HEK293 (cell line): ENCODE measurements at regions not wholly inside any gene's neighbourhood (a gene's known extent, or its start where the extent isn't known, plus 50 kb on each side); places are given as distances from the start of the nearest gene placed in this dataset.

Source experiments
- GFI1B ChIP-seq: fragments of 450-650 bp; formaldehyde crosslinking; IDR thresholded peaks from 2 replicates; pipeline ENCODE4 v1.5.1; 2016; ENCODE audit warnings: missing biosample characterization, missing genetic modification characterization
- ZBTB1 ChIP-seq: fragments of 450-650 bp; formaldehyde crosslinking; IDR thresholded peaks from 2 replicates; pipeline ENCODE4 v1.5.1; 2016; ENCODE audit warnings: missing biosample characterization, missing genetic modification characterization
- ZNF146 ChIP-seq: fragments of 450-650 bp; formaldehyde crosslinking; IDR thresholded peaks from 2 replicates; pipeline ENCODE4 v1.5.1; 2016; ENCODE audit warnings: missing biosample characterization, missing genetic modification characterization
- ZNF184 ChIP-seq: fragments of 450-650 bp; IDR thresholded peaks from 2 replicates; pipeline ENCODE4 v1.5.1; 2018; ENCODE audit warnings: missing biosample characterization, mild to moderate bottlenecking, missing genetic modification characterization
- ZNF266 ChIP-seq: fragments of 450-650 bp; formaldehyde crosslinking; IDR thresholded peaks from 2 replicates; pipeline ENCODE4 v1.5.1; 2016; ENCODE audit warnings: missing biosample characterization, missing genetic modification characterization, low read depth
- ZNF623 ChIP-seq: fragments of 450-650 bp; formaldehyde crosslinking; IDR thresholded peaks from 2 replicates; pipeline ENCODE4 v1.5.1; 2016; ENCODE audit warnings: missing biosample characterization, missing genetic modification characterization
- ZNF837 ChIP-seq: fragments of 450-650 bp; formaldehyde crosslinking; IDR thresholded peaks from 2 replicates; pipeline ENCODE4 v1.5.1; 2016; ENCODE audit warnings: missing biosample characterization, missing genetic modification characterization
- TF ChIP-seq, protein P1 (sequence below): fragments of 450-650 bp; formaldehyde crosslinking; IDR thresholded peaks from 2 replicates; pipeline ENCODE4 v1.5.1; 2016; ENCODE audit warnings: missing biosample characterization, missing genetic modification characterization
- TF ChIP-seq, protein P2 (sequence below): fragments of 450-650 bp; formaldehyde crosslinking; IDR thresholded peaks from 2 replicates; pipeline ENCODE4 v1.5.1; 2016; ENCODE audit warnings: missing biosample characterization, missing genetic modification characterization, low read depth

DNA sequence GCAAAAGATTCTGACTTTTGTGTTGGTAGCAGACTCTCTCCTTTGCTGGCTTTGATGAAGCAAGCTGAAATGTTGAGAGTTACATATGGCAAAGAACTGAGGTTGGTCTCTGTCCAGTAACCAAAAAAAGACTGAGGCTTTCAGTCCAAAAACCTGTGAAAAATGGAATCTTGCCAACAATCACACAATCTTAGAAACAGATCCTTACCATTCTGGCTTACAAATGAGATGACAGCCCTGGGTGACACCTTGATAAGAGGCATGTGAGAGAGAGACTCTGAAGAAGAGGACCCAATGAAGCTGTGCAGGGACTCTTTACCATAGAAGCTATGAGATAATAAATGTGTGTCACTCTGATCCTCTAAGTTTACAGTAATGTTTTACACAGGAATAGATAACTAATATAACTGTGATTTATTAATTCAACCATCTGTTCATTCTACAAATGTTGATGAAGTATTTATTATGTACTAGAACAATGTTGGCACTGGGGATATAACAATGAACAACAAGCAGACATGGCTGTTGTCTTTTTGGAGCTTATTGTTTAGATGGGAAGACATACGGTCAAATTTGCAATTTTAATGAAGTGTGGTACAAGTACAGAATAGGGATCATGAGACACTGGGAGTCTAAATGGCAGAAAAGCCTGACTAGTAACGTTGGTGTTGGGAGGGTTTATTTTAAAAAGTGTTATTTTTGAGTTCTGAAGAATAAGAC lies 251.0 kb downstream of the OLFM3 start:
- TF ChIP-seq, protein P1, sequence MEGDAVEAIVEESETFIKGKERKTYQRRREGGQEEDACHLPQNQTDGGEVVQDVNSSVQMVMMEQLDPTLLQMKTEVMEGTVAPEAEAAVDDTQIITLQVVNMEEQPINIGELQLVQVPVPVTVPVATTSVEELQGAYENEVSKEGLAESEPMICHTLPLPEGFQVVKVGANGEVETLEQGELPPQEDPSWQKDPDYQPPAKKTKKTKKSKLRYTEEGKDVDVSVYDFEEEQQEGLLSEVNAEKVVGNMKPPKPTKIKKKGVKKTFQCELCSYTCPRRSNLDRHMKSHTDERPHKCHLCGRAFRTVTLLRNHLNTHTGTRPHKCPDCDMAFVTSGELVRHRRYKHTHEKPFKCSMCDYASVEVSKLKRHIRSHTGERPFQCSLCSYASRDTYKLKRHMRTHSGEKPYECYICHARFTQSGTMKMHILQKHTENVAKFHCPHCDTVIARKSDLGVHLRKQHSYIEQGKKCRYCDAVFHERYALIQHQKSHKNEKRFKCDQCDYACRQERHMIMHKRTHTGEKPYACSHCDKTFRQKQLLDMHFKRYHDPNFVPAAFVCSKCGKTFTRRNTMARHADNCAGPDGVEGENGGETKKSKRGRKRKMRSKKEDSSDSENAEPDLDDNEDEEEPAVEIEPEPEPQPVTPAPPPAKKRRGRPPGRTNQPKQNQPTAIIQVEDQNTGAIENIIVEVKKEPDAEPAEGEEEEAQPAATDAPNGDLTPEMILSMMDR, result no peak
- TF ChIP-seq ZNF266 (tag by site-specific recombination) (no peak), ZNF184 (tag by site-specific recombination) (no peak), ZNF837 (no peak), GFI1B (tag by site-specific recombination) (no peak), ZNF623 (no peak), ZNF146 (tag by site-specific recombination) (no peak), ZBTB1 (no peak)
- TF ChIP-seq, protein P2, sequence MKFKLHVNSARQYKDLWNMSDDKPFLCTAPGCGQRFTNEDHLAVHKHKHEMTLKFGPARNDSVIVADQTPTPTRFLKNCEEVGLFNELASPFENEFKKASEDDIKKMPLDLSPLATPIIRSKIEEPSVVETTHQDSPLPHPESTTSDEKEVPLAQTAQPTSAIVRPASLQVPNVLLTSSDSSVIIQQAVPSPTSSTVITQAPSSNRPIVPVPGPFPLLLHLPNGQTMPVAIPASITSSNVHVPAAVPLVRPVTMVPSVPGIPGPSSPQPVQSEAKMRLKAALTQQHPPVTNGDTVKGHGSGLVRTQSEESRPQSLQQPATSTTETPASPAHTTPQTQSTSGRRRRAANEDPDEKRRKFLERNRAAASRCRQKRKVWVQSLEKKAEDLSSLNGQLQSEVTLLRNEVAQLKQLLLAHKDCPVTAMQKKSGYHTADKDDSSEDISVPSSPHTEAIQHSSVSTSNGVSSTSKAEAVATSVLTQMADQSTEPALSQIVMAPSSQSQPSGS (tag by site-specific recombination), result no peak
